ENCODE measurements at regions not wholly inside any gene's neighbourhood (a gene's known extent, or its start where the extent isn't known, plus 50 kb on each side); places are given as distances from the start of the nearest gene placed in this dataset.
"Not testable (repeated sequence)": the region's sequence is repeated elsewhere in the genome, so short reads cannot be mapped to it uniquely, and the experiment has no call there.

DNA sequence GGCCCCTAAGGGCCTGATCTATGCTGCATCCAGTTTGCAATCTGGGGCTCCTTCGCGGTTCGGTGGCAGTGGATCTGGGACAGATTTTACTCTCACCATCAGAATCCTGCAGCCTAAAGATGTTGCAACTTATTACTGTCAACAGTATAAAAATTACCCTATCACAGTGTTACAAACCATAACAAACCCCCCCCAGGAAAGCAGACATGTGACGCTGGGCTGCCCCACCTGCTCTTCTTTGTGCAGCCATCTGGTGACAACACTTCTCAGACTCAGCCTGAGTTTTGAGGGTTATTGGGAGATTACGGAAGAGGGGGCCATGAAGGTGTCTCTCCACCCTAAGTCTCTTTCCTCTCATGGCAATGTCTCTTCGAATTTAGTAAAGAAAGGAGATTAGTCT is 1204.2 kb downstream of the RPIA start:
- H3K79me2 ChIP-seq; H3K4me2 ChIP-seq; H3K27me3 ChIP-seq; H3K9me3 ChIP-seq (ENCODE audit: low read depth); H3K4me1 ChIP-seq (ENCODE audit: insufficient read depth); DNase-seq (ENCODE audit: low spot score); H4K20me1 ChIP-seq (ENCODE audit: insufficient read depth, poor library complexity, severe bottlenecking); H2AFZ ChIP-seq; H3K4me3 ChIP-seq; H3K9me2 ChIP-seq (replicated peaks; ENCODE audit: insufficient read depth); H3K27ac ChIP-seq; H3K36me3 ChIP-seq (replicated peaks; ENCODE audit: insufficient read depth, low read depth): not testable (repeated sequence)
- WGBS (ENCODE audit: low lambda C conversion rate, missing lambda C conversion rate), result no CpG with 5 or more reads among the region's 6 CpGs

DNA sequence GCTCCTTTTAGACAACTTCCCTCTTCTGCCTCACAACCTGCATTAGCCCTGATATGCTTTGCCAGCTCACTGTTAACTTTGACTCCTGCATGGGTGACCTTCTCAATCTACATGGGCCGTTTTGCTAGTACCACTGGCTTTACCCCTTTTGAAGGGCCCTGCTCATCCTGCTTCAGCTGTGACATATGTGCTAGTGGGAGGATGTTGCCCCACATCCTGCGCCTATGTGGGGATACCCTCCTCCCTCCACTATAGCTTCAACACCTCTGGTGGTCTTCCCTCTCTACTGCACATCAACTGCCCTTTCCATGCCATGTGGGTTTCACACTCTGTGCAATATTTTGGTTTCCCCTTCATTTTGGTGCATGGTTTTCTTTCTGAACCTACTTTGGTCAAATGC is 1235.5 kb downstream of the RPIA start:
- H3K27ac ChIP-seq; DNase-seq (ENCODE audit: low spot score); H2AFZ ChIP-seq; H3K4me2 ChIP-seq; H3K27me3 ChIP-seq; H3K9me2 ChIP-seq (replicated peaks; ENCODE audit: insufficient read depth); H3K4me1 ChIP-seq (ENCODE audit: insufficient read depth); H3K36me3 ChIP-seq (replicated peaks; ENCODE audit: insufficient read depth, low read depth); H3K79me2 ChIP-seq; H4K20me1 ChIP-seq (ENCODE audit: insufficient read depth, poor library complexity, severe bottlenecking); H3K4me3 ChIP-seq; H3K9me3 ChIP-seq (ENCODE audit: low read depth): not testable (repeated sequence)
- 52% methylated on average over 2 of the region's 2 CpGs for WGBS (ENCODE audit: low lambda C conversion rate, missing lambda C conversion rate)

- H3K36me3 ChIP-seq (replicated peaks; ENCODE audit: insufficient read depth, low read depth); H3K79me2 ChIP-seq; H3K9me3 ChIP-seq (ENCODE audit: low read depth); H3K4me2 ChIP-seq; H3K27ac ChIP-seq; H3K4me1 ChIP-seq (ENCODE audit: insufficient read depth); H3K9me2 ChIP-seq (replicated peaks; ENCODE audit: insufficient read depth); H4K20me1 ChIP-seq (ENCODE audit: insufficient read depth, poor library complexity, severe bottlenecking); H2AFZ ChIP-seq; DNase-seq (ENCODE audit: low spot score); H3K27me3 ChIP-seq; H3K4me3 ChIP-seq: not testable (repeated sequence)
- 33% methylated on average over 2 of the region's 2 CpGs for WGBS (ENCODE audit: low lambda C conversion rate, missing lambda C conversion rate)
These were observed 1244.0 kb downstream of the RPIA start for GRCh38 chr2:89935436-89935835.

- H3K4me2 ChIP-seq; H3K27ac ChIP-seq; H3K36me3 ChIP-seq (replicated peaks; ENCODE audit: insufficient read depth, low read depth); H2AFZ ChIP-seq; H3K4me3 ChIP-seq; DNase-seq (ENCODE audit: low spot score); H4K20me1 ChIP-seq (ENCODE audit: insufficient read depth, poor library complexity, severe bottlenecking); H3K9me2 ChIP-seq (replicated peaks; ENCODE audit: insufficient read depth); H3K4me1 ChIP-seq (ENCODE audit: insufficient read depth); H3K27me3 ChIP-seq; H3K9me3 ChIP-seq (ENCODE audit: low read depth); H3K79me2 ChIP-seq: not testable (repeated sequence)
- 66% methylated on average over 2 of the region's 2 CpGs for WGBS (ENCODE audit: low lambda C conversion rate, missing lambda C conversion rate)
These were observed 1244.5 kb downstream of the RPIA start for GRCh38 chr2:89936011-89936410.

GRCh38 chr2:89936559-89936958 is 1245.1 kb downstream of the RPIA start:
- not testable (repeated sequence) for H3K36me3 ChIP-seq (replicated peaks; ENCODE audit: insufficient read depth, low read depth); H3K4me1 ChIP-seq (ENCODE audit: insufficient read depth); H4K20me1 ChIP-seq (ENCODE audit: insufficient read depth, poor library complexity, severe bottlenecking); H3K4me2 ChIP-seq; H3K4me3 ChIP-seq; H3K27ac ChIP-seq; DNase-seq (ENCODE audit: low spot score); H2AFZ ChIP-seq; H3K79me2 ChIP-seq; H3K27me3 ChIP-seq; H3K9me2 ChIP-seq (replicated peaks; ENCODE audit: insufficient read depth); H3K9me3 ChIP-seq (ENCODE audit: low read depth)

DNA sequence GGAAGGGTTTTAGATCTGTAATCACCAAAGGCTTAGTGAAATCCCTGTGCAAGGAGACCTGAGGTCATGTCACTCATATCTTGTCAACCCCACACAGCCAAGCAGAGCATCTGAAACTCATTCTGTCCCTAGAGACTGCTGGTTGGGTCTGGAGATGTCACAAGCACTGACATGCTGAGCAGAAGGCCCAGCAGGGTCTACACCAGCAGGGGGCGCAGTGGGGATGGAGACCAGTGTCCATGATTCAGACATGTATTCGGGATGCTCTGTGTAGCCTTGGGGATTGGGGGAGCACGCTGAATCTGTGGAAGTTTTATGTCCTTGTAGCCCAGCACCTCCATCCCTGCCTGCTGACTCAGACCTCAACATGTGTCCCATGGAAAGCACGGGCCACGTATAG is 1247.3 kb downstream of the RPIA start:
- WGBS (ENCODE audit: low lambda C conversion rate, missing lambda C conversion rate), result 37% methylated on average over 5 of the region's 5 CpGs
- H3K36me3 ChIP-seq (replicated peaks; ENCODE audit: insufficient read depth, low read depth); H2AFZ ChIP-seq; H3K27ac ChIP-seq; H3K79me2 ChIP-seq; DNase-seq (ENCODE audit: low spot score); H3K9me3 ChIP-seq (ENCODE audit: low read depth); H3K9me2 ChIP-seq (replicated peaks; ENCODE audit: insufficient read depth); H3K4me2 ChIP-seq; H3K27me3 ChIP-seq; H4K20me1 ChIP-seq (ENCODE audit: insufficient read depth, poor library complexity, severe bottlenecking); H3K4me3 ChIP-seq; H3K4me1 ChIP-seq (ENCODE audit: insufficient read depth): not testable (repeated sequence)

- not testable (repeated sequence) for H3K79me2 ChIP-seq; H3K4me2 ChIP-seq; H2AFZ ChIP-seq; H3K27ac ChIP-seq; H3K9me3 ChIP-seq (ENCODE audit: low read depth); H3K27me3 ChIP-seq; H3K4me3 ChIP-seq; DNase-seq (ENCODE audit: low spot score); H3K4me1 ChIP-seq (ENCODE audit: insufficient read depth); H3K9me2 ChIP-seq (replicated peaks; ENCODE audit: insufficient read depth); H3K36me3 ChIP-seq (replicated peaks; ENCODE audit: insufficient read depth, low read depth); H4K20me1 ChIP-seq (ENCODE audit: insufficient read depth, poor library complexity, severe bottlenecking)
- WGBS (ENCODE audit: low lambda C conversion rate, missing lambda C conversion rate), result 100% methylated on average over 1 of the region's 6 CpGs
These were observed 1252.8 kb downstream of the RPIA start for GRCh38 chr2:89944267-89944666.

GRCh38 chr2:89945004-89945616 is 1253.6 kb downstream of the RPIA start:
- not testable (repeated sequence) for H3K4me2 ChIP-seq; H3K27me3 ChIP-seq; H3K4me3 ChIP-seq; H3K36me3 ChIP-seq (replicated peaks; ENCODE audit: insufficient read depth, low read depth); H3K27ac ChIP-seq; H4K20me1 ChIP-seq (ENCODE audit: insufficient read depth, poor library complexity, severe bottlenecking); H3K9me2 ChIP-seq (replicated peaks; ENCODE audit: insufficient read depth); H3K9me3 ChIP-seq (ENCODE audit: low read depth); H3K79me2 ChIP-seq; H2AFZ ChIP-seq; DNase-seq (ENCODE audit: low spot score); H3K4me1 ChIP-seq (ENCODE audit: insufficient read depth)
- WGBS (ENCODE audit: low lambda C conversion rate, missing lambda C conversion rate), result no CpG with 5 or more reads among the region's 6 CpGs

DNA sequence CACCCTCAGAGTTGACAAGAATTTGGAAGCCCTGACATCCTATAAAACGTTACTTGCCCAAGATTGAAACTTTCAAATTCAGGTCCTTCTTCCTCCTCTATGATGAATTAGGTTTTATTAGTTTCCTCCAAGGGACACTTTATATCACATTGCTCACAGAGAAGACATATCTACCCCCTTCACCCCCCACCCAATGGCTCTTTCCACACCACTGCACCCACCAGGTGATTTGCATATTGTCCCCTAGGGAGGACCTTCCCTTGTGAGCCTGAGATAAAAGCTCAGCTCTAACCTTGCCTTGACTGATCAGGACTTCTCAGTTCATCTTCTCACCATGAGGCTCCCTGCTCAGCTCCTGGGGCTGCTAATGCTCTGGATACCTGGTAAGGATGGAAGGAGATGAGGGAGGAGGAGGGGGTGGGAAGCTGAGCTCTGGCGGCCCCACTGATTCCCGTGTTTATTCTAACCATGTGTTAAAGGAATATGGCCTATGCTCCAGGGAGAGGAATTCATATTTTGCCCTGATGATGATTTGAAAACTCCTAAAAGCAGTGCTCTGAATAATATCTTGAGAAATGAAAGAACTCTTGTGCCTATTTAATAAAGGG is 1255.8 kb downstream of the RPIA start:
- H3K4me2 ChIP-seq; H3K79me2 ChIP-seq; H4K20me1 ChIP-seq (ENCODE audit: insufficient read depth, poor library complexity, severe bottlenecking); DNase-seq (ENCODE audit: low spot score); H3K9me2 ChIP-seq (replicated peaks; ENCODE audit: insufficient read depth); H3K4me3 ChIP-seq; H3K27me3 ChIP-seq; H3K36me3 ChIP-seq (replicated peaks; ENCODE audit: insufficient read depth, low read depth); H2AFZ ChIP-seq; H3K27ac ChIP-seq; H3K4me1 ChIP-seq (ENCODE audit: insufficient read depth); H3K9me3 ChIP-seq (ENCODE audit: low read depth): not testable (repeated sequence)
- 66% methylated on average over 3 of the region's 3 CpGs for WGBS (ENCODE audit: low lambda C conversion rate, missing lambda C conversion rate)
